NCI-H187 treated with DMSO at 0.1 percent for 48 hours (cell line): ENCODE measurements at regions not wholly inside any gene's neighbourhood (a gene's known extent, or its start where the extent isn't known, plus 50 kb on each side); places are given as distances from the start of the nearest gene placed in this dataset.
"Not testable (repeated sequence)": the region's sequence is repeated elsewhere in the genome, so short reads cannot be mapped to it uniquely, and the experiment has no call there.

Experiments
- DNase-seq: peaks from one replicate; lab custom pipeline; 2025; lab: John Stamatoyannopoulos, UW

GRCh38 chr4:79743014-79743413 lies 330.0 kb downstream of the ANTXR2 start:
- no peak for DNase-seq

- no peak for DNase-seq
These were observed 331.9 kb upstream of the GK2 start for GRCh38 chr4:79739912-79740311.

DNA sequence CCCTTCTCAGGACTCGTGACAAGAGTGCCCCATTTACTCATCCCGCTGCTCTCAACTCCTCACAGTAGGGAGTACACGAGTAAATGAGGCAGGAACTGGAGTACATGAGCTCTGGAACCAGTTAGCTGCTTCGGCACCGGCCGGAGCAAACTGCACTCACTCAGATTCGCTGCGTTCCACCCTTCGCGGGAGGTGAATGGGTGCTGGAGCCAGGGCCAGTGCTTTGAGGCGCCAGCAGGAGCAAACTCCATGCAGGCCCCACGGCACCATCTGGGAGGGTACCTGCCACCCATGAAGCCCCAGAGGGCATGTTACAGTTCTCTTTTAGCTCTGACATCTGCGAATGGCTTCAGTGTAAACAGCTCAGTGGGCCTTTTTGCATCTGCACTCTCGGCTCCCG lies 315.5 kb upstream of the GK2 start:
- DNase-seq, result no peak

GRCh38 chr4:79700356-79700755 lies 292.3 kb upstream of the GK2 start:
- DNase-seq, result no peak

DNA sequence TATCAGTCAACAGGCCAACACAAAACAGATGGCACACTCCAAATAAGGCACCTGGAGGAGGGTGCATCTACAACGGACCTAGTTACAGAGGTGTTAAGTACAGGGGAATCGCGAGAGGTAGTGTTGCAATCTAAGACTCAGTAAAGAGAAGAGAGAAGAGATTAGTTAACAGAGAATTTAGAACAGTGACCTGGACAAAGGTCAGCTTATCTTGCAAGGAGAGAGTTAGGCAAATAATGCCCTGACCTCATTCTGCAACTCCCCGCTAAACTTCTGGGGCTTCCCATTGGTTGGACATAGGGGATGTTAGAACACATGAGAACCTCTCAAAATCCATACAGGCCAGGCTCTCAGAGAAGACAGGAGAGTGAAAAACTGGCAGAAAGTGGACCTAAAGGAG lies 289.4 kb upstream of the GK2 start:
- no peak for DNase-seq

DNA sequence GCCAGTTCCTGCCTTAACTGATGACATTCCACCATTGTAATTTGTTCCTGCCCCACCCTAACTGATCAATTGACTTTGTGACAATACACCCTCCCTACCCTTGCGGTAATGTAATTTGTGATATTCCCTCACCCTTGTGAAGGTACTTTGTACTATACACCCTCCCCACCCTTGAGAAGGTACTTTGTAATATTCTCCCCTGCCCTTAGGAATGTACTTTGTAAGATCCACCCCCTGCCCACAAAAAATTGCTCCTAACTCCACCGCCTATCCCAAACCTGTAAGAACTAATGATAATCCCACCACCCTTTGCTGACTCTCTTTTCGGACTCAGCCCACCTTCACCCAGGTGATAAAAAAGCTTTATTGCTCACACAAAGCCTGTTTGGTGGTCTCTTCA lies 288.5 kb upstream of the GK2 start:
- DNase-seq, result not testable (repeated sequence)

GRCh38 chr4:79695848-79696247 lies 287.8 kb upstream of the GK2 start:
- no peak for DNase-seq

GRCh38 chr4:79689740-79690139 lies 281.7 kb upstream of the GK2 start:
- no peak for DNase-seq

DNA sequence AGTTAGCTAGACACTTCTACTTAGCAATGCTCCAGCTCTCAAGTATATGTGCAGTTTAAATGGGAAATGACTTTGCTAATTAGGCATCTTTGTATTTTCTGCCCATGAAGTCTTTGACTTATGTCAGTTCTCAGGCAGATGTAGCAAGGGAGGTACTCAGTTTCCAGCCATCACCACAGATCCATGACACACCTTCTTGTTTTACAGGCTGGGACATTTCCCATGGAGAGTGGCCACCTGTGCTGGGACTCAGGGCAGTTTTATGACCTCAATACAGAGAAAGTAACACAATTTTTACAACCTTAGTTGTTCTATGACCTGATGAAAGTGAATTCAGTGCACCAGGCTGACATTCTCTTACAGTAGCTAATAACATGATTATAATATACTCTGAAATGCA lies 280.7 kb upstream of the GK2 start:
- no peak for DNase-seq

DNA sequence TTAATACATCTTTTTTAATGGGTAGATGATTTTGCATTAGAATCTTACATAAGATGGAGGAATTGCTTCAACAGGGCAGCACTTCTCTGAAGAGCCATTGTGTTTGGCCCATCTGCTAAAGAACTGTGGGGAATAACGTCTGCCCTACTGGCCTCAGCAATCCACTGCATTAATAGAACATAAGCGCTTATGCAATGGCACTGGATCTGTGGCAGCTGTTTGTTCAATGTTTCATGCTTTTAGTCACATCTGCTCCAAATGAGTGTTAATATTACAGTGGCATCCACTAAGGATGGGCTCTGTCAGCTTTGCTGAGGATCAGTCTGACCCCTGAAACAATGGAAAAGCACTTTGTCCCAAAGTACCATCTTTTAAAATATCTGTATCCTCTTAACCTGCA lies 279.0 kb upstream of the GK2 start:
- no peak for DNase-seq

- DNase-seq, result no peak
These were observed 277.5 kb upstream of the GK2 start for GRCh38 chr4:79685542-79685941.

GRCh38 chr4:79684516-79684915 lies 276.5 kb upstream of the GK2 start:
- DNase-seq, result no peak

DNA sequence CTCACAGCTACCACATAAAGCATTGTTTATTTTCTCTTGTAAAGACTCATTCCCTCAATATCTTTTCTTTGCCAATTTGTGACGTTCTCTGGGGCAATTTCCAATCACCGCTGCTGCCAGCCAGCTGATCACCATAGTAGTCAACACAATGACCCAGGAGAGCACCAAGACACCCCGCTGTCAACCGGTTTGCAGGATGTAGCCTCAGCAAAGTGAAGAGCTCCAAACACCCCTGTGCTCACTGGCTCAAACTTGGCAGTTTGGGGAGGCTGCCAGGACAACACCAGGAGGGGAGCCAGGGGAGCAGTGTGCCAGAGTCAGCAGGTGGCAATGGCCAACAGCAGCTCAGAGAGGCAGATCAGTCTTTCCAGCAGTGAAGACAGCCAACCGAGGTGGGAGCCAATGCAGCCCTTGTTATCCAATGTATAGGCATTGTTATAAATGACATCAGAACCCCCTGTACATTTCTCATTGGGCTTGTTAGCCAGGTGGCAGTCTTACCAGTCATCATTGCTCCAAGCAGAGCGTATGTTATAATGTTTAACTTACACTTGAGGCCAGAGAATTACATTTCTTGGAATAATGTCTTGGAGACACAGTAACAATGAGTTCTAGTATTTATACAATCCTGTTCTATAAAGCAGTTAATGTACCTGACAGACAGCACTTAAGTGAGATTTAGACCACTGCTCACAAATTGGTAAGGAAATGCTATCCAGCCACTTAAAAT lies 274.9 kb upstream of the GK2 start:
- no peak for DNase-seq

GRCh38 chr4:79682161-79682560 lies 274.1 kb upstream of the GK2 start:
- no peak for DNase-seq

DNA sequence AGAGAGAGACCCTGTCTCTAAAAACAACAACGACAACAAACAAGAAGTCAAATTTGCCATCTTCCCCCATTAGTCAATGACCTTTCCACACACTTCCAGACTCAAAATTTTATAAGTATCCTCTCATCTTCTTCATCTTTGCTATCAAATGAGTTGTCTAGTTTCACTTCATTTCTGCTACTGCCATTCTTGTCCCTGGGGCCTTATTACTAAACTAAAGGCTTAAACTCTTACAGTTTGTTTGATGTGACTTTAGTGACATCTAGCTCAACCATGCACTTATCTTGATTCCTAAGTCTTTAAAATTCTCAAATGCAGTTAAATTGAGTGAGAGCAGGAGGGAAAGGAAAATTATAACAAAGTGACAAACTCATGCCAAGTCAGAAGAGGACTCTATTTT lies 271.8 kb upstream of the GK2 start:
- no peak for DNase-seq

DNA sequence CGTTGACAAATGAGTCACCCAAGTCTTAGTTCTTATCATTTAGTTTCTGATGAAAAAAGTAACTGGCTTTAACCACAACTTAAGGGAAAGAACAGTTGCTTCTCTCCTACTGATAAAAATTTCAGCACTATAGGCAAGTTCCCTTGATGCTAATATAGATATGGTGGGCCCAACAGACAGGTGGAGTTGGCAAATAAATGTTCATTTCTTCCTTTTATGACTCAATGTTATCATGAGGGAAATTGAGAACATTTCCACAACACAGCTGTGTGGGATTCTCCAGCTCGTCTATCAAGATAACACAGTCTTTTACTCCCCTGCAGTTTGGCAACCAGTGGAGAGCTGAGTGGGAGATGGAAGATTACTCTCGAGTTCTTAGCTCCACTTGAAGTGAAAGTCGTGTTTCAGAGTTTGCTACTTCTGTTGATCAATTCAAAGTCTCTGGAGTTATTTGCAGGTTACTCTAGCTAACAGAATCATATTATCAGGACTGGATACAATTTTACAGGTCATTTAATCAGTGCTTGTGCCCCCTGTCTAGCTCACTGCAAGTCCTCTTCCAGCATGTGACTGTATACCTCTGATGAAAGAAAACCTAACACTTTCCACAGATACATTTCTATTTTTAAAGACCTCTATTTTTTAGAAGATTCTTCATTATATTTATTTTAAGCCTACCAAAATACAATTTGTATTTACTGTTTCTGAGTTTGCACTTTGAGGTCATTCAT lies 270.6 kb upstream of the GK2 start:
- no peak for DNase-seq

DNA sequence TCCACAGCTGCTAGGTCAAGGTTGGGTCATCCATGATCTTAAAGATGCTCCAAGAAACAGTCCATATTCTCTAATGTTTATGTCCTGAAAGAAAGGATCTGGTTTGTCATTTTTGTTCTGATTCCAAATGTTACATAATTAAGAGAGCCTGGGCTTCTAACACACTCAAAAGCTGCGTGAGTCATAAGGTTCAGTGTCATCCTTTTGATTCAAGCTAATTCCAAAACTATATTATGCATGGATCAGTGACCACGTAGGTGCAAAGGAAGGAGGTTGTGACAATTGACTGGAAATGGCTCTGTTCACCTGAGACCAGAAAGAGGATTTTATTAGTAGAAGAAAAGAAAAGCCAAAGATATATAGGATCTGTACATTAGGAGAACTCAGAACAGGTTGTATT lies 268.7 kb upstream of the GK2 start:
- DNase-seq, result no peak

DNA sequence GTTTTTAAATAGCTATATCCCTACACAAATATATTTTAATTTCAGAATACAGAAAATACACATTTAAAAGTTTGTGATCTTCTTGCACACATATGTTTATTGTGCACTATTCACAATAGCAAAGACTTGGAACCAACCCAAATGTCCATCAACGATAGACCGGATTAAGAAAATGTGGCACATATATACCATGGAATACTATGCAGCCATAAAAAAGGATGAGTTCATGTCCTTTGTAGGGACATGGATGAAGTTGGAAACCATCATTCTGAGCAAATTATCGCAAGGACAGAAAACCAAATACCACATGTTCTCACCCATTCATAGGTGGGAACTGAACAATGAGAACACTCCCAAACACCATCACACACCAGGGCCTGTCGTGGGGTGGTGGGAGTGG lies 266.9 kb upstream of the GK2 start:
- not testable (repeated sequence) for DNase-seq

DNA sequence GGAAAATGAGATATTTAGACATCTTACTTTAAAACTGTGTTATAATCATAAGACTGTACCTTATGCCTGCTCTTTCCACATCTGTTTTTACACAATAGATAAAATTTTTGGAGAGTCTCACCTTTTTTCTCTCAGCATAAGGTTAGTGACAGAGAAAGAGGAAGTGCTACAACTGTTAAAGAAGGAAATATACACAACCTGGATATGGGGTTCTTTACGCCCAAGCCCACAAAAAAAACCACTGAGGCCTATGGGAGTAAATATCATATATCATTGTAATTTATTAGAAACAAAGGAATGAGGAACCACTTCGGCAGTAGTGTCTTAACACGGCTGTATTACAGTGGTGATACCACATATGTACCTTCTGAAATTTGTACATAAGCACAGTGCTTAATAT lies 265.9 kb upstream of the GK2 start:
- no peak for DNase-seq

DNA sequence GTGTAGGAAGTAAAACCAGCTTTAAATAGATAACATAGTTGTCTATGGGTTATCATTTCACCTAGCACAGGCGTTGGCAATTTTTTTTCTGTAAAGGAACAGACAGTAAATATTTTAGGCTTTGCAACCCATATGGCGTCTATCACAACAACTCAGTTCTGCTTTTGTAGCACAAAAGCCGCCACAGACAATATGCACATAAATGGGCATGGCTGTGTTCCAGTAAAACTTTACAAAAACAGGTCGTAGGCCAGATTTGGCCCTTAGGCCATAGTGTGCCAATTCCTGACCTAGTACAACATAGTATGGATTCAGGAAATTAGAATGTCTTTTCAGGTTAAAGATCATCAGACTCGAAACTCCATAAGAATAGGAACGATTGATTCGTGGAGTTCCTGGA lies 265.3 kb upstream of the GK2 start:
- no peak for DNase-seq

DNA sequence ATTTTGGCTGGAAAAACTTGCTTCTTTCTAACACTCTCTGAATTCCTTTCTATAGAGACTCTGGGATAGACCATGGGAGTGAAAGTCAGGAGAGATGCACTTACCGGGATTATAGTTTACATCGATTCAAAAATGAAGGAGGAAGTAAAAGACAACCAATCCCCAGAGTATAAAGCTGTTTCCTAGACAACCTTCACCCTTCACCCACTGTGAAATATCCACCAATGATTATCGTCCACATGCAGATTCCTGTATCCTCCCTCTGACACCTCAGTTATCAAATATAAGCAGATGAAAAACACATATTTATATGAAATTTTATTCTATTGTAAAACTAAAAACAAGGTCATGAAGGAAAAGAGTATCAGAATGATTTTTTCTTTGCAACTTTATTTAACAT lies 258.8 kb upstream of the GK2 start:
- no peak for DNase-seq

DNA sequence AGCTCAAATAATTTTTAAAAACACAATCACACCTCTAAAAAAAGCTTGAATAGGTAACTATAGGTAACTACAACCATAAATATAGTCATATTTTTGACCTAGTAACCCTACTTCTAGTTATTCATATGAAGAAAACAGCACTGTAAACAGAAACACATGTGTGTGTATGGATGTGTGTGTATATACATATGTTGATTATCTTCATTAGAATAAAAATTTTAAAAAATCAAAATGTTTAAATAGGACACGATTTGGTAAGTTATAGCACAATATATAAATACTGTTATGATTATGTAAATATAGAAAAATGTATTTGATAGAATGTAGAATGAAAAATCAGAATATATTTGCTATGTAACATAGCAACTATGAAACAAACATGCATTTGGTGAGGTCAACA lies 258.1 kb upstream of the GK2 start:
- no peak for DNase-seq

DNA sequence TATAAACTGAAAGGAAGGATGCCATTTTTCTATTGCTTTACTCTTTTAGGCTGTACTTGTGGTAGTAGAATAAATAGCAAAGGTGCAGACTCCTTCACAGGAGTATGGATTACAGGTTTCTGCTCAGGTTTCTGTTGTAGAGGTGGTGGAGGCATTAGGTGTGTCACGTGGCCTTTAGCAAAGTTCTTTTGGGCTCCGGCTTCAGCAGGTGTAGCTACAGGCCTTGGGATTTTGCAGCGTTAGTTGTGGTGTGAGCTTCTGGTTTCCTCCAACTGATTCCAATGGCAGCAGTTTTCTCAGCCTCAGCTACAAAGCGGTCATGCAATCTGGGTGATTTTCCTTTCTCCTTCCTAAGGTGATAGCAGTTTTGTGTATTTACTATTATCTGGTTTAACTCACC lies 255.8 kb upstream of the GK2 start:
- DNase-seq, result no peak

- no peak for DNase-seq
These were observed 255.1 kb upstream of the GK2 start for GRCh38 chr4:79663141-79663540.
